ENCODE measurements at regions not wholly inside any gene's neighbourhood (a gene's known extent, or its start where the extent isn't known, plus 50 kb on each side); places are given as distances from the start of the nearest gene placed in this dataset.

DNA sequence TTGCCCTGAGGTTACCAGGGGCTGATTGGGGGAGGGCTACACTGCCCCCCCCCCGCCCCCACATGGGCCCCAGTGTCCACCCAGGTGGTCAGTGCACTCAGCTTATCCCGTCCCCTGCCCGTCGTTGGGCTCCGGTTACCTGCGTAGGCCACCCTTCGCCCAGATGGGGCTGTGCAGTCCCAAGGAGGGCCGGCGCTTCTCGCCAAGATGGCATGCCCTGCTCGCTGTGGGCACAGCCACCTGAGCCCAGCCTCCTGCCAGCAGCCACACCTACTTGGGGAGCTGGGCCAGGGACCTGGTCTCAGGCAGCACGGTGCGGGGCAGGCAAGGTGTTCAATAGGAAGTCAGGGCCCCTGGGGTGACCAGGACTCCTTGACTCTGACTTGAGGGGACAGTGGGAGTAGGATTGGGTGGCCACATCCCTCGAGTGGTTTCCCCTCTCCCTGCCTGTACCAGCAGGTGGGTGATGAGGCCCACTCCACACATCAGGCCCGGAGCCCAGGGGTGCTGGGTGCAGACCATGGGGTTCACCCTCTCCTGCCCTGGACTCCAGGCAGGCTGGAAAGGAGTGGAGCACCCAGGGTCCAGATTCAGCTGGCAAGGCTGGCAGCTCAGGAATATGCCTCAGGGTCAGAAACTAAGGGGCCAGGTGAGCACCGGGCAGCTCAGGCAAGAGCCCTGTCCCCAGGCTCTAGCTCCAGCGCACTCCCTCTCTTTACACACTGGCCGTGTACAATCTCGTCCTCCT, 170.3 kb downstream of the GLI2 start:
- intact Hi-C loops (cut with micrococcal nuclease) = no loop called here
- no peak for DNase-seq
- ATAC-seq = no peak

DNA sequence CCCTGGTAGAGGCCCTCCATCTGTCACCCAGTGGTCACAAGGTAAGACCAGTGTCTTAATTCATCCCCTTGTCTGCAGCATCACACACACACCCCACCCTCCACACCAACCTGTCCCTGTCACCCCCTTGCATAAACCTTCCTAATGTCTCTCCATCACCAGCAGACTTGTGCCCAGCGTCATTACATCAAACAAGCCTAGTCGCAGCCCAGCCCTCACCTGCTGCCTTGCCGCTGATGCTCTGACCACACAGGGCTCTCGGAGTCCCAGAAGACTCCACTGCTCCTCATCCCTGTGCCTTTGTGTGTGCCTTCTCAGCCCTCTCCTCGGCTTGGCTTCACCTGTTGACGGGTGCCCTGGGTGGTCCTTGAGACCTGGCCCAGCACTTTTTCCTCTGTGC, 171.2 kb downstream of the GLI2 start:
- DNase-seq = no peak
- ATAC-seq = no peak
- intact Hi-C loops (cut with micrococcal nuclease) = no loop called here

DNA sequence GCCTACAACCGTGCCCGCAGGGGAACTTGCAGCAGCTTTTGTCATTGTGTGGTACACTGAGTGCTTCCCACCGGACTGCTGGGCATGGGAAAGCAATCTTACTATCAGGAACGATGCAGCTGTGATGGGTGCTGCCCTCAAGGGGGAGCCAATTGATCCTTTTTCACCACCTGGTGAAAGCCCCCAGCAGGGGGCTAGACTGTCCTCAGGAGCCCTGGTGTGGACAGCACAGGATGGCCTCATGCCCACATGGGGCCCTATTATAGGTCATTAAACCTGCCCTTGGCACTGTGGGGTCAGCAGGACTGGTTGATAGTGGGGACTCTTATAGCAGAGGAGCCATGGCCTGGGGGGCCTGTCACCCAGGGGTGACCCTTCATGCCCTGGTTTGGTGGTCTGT, 172.2 kb downstream of the GLI2 start:
- DNase-seq (no peak), ATAC-seq (no peak)
- intact Hi-C loops (cut with micrococcal nuclease) = no loop called here

DNA sequence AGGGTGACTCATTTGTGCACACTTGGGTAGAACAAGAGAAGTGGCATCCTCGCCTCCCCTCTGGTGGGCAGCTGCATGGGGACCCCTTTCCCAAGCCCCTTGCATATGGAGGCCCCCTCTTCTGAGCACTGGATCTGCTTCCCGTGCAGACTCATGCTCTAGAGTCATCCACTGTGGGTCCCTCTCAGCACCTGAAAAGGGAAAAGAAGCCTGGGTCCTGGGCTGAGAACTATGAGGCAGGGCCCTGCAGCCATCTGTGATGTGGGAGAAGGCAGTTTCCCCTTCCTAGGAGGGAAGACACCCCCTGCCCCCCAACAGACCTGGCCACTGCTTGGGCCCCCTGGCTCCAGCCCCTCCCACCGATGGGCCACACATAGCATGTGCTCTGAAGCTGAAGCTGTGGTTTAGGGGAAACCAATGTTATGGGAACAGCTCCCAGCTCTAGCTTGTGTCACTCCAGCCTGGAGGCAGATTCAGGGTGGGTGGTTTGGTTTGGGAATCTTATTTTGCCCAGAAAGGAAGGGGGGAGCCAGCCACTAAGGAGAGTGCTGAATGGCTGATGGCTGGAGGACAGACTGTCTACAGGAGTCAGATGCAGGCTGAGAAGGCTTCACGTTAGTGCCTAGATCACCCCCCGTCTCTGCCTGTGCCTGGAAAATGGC, 172.8 kb downstream of the GLI2 start:
- DNase-seq (no peak), ATAC-seq (no peak)
- intact Hi-C loops (cut with micrococcal nuclease) = no loop called here

DNA sequence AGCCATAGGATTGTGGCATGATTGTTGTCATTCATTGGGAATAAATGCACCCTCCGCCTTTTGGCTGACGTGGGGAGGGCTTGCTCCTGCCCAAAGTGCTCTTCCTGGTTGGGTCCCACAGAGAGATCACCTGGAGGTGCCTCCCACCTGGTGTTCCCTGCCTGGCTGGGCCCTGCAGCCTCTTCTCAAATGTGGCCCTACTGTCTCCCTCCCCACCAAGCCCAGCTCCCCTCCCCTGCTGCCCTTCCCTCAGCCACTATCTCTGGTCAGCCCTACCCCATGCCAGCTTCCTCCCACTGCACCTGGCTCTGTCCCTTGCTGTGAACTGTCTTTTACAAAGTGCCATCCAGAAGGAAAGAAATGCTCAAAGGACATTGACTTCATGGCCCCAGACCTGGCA, 173.4 kb downstream of the GLI2 start:
- ATAC-seq (no peak), DNase-seq (no peak)
- intact Hi-C loops (cut with micrococcal nuclease) = no loop called here

DNA sequence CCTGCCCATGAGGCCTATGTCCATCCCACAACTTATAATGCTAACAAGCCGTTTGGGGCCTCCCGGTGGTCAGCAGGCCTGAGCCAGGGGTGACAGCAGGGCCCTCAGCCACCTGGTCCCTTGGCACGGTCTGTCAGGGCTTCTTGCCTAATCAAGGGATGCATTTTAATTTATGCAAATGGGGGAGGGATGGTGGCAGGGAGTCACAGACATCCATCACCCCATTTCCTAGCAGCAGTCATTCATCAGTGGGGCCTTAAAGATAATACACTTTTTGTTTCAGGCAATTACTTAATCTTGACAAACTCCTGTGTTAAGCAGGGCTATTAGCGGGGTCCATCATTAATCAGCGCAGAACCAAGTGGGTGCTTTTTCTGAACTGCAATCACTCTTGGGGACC, 174.5 kb downstream of the GLI2 start:
- no peak for DNase-seq
- intact Hi-C loops (cut with micrococcal nuclease) = no loop called here

DNA sequence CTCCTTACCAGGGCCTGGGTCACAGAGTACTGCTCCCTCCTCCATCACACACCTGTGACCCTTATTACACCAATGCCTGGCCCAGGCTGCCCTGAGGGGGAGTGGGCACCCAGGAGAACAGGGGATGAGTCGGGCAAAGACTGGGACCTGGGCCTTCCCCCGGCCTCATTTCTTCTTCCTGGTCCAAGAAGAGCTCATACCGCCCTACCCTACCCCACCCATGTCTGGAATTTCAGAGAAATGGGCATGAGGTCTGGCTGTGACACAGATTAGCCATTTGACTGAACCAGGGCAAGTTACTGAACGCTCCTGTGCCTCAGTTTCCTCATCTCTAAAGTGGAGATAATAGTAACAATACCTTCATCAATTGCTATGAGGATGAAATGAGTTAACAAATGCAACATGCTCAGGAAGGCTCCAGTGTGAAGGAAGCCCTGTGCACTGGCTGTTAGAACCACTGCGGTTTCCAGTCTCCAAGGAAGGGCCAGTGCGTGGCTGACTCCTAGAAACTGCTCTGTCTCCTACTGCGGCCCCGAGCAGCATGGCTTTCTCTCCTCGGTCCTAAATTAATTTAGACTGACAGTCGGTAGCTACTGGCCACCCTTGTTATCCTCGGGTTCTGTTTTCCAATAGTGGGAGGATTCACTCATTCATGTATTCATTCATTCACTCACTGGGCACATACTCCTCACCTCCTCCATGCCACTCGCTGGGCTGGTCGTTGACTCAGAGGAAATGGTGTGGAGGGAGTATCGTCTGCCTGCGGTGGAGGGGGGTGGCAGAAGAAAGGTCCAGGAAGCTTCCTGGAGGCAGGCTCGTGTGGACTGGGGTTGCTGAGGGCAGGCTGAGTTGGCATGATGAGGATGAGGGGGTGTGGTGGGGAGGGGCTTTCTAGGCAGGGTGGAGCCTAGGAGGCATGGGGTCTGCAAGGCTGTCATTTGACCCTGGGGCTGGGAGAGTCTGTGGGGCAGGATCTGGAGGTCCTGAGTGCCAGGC, 175.6 kb downstream of the GLI2 start:
- DNase-seq = no peak
- intact Hi-C loops (cut with micrococcal nuclease) = no loop called here
- no peak for ATAC-seq

More for the DNA sequence above, 174.5 kb downstream of the GLI2 start:
- ATAC-seq = no peak

DNA sequence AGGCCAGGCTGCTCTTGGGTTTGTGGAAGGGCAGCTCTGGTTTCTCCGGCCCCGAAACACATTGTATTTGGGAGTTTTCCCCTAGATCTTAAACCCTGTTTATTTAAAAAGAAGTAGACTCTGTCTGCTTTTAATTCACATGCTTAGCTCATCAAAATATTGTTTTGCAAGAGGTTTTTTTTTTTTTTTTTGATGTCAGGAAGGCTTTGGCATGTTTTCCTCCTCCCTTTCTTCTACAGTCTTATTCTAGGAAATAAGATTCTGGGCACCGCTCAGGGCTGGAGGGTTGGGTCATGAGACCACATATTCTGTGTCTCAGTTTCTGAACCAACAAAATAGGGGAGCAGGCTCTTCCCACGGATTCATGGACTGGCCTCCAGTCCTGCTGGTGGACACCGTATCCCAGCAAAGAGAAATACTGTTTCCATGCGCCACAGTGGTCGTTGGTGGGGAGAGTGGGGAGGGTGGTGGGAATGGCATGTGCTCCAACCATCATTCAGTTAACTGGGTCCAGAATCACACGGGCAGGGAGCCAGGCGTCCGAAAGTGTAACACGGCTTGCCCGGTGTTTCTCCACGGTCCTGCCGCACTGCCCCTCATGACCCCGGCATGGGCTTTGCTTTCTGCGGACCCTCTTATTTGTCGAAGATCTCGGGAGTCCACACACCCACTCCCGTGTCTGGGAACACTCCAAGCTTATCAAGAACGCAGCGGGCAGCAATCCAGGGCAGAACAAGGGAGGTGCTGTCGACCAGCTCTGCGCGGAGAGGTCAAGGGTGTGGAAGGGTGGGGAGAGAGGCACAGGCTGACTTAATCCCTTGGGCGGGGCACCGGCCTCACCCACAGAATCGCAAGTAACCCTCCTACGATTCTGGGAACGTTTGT, 176.7 kb downstream of the GLI2 start:
- ATAC-seq (peak; percentile 51), DNase-seq (peak; percentile 81)
- intact Hi-C loops (cut with micrococcal nuclease) = no loop called here

DNA sequence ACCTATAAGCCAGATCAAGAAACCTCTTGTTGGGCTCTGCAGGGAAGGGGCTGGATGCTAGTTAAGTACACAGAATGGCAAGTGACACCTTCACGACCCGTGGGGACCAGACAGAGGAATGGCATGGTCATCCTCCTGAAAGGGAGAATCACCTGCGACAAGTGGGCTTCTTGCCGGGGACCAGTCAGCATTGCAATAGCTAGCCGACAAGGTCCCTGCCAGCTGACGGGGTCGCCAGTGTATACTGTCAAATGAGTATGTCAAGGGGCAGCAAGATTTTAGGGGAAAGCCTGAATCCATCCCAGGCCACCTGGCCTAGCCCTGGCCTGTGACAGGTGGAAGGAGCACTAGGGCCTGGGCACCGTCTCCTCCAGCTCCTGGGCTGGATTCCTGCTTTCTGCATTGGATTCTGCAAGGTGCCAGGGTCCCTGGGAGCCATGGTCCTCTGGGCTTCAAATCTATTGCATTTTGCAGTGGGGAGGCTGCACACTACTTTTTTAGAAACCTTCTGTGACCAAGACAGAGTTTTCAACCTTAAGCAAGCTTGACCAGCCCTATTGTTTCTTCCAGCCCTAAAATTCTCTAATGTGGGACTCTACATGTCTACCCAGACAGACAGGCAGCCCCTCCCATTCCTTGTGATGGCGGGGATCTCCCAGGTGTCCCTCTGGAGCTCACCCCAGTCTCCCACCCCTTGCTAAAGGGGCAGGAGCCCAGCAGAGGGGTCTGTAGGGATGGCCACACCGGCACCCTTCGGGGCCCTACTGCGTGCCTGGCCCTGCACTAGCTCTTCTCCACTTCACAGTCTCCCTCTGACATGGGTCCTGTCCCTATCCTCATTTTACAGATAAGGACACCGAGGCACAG, 178.5 kb downstream of the GLI2 start:
- intact Hi-C loops (cut with micrococcal nuclease) = no loop called here
- no peak for ATAC-seq
- DNase-seq = no peak

DNA sequence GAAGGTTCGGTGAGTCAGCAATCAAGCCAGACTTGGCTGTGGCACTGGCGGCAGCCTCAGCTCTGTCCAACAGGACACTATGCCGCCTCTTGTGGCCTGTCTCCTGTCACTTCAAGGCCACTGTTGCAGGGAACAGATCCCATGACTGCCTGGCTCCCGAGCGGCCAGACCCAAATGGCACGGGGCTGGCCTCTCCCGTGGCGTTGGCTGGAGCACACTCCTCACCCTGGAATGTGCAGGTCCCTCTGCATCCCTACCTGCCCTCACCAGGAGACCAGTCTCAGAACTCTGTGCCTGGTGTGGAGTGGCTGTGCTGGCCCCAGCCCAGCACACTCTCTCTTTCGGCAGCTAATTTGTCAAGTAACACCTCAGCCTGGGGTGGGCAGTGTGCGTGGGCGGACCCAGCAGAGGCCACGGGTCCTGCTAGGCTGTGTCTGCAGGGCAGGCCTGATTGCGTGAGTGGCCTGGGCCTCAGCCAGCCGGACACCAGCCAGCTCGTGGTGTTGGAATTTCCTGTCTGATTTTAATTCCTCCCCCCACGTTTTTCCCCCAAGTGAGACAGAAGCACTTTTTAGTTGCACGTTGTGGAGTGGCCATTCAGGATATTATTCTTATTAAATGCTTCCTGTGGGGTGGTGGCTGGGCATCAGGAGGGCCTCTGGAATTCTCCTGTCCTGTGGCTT, 179.3 kb downstream of the GLI2 start:
- DNase-seq = peak; percentile 91
- intact Hi-C loops (cut with micrococcal nuclease) = no loop called here
- ATAC-seq = peak; percentile 89

DNA sequence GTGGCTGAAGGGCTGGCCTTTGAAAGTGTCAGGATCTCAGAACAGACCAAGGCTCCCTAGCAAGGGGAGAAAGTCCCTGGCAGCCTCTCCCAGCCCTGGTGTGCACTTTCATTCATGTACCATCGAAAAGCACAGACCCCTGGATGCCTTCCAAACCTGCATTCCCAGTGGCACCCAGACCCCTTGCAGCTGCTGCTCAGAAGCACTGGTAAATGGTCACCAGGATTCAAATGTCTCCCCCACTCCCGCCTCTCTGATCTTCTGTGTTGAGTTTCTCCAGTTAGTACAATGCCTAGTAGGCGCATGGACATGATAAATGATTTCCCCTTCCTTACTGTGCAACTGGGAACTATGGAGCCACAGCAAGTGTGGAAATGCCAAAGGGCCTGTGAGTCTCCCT, 180.0 kb downstream of the GLI2 start:
- intact Hi-C loops (cut with micrococcal nuclease) = no loop called here

DNA sequence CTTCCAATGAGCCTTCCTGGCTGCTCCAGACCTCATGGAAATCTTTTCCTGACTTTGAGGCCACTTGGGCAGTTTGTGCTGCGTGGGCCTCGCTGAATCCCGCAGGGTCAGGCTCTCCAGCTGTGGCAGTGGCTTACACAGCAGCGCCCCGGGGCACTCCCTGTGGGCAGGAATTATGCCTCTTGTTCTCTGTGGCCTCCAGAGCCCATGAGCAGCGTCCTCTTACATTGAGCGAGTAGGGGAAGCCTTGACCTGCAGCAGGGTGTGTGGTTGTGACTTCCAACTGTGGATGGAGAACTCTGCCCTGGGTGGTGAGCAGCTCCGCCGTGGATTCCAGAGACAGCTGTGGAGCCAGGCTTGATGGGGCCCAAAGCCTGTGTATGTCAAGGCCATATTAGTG, 180.8 kb downstream of the GLI2 start:
- ATAC-seq (no peak), DNase-seq (no peak)
- intact Hi-C loops (cut with micrococcal nuclease) = no loop called here

More for the DNA sequence above, 180.0 kb downstream of the GLI2 start:
- DNase-seq (no peak), ATAC-seq (no peak)

DNA sequence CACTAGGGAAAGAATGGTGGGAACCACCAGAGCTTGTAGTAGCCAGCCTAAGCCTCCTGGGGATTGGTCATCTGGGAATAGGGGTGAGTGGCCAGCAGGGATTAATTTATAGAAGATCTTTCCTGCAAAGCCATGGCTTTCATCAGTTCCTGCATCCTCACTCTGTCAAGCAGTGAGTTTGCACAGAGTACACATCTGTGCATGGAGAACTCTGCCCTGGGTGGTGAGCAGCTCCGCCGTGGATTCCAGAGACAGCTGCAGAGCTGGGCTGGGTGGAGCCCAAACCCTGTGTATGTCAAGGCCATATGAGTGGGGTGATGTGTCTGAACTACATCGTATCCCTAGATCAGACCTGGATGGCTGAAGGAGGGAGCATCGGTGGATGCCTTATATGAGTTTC, 182.2 kb downstream of the GLI2 start:
- intact Hi-C loops (cut with micrococcal nuclease) = no loop called here
- ATAC-seq = no peak
- DNase-seq = no peak

DNA sequence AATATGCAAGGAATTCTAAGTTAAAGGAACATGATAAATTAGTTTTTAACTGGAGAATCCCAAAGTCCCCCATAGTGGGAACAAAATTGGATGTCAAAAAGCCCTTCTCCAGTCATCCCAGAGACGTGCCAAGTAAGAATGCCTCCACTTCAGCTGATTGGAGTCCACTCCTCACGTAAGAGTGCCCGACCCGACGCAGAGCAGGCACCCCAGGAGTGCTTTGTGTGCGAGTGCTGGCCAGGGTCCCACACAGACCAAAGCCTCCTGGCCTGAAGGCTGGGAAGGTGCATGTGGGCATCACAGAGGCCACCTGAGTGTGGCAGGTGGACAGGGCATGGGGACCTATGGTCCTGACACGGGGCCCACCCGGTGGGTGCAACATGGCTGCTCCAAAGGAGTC, 183.5 kb downstream of the GLI2 start:
- no peak for DNase-seq
- intact Hi-C loops (cut with micrococcal nuclease) = no loop called here
- no peak for ATAC-seq

DNA sequence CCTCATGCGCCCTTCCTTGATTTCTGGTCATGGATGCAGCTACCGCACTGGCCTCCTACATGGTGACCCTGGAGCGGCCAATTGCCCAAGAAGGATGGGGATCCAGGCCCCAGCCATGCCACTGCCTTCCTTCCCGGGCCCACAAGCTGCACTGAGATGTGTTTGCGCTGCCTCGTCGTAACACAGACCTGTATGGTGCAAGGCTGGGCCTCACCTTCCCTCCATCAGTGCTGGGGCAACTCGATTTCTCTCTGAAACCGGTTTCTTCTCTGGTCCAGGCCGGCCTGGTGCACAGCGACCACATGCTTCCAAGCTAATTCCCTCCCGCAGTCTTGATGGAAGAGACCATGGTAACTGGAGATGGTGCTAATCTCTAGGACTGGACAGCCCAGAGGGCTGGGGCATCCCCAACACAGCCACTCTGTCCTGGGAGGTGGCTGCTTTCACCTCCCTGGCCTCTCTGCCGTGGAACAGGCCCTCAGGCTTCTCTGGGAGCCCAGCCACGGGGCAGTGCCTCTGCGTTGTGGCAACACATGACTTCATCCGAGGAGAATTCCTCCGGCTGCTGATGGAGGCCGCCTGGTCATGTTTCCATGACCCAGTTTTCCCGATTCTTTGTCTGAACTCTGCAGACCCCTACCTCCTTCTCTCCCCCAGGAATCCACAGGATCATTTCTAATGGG, 184.2 kb downstream of the GLI2 start:
- peak; percentile 61 for DNase-seq
- intact Hi-C loops (cut with micrococcal nuclease) = no loop called here

DNA sequence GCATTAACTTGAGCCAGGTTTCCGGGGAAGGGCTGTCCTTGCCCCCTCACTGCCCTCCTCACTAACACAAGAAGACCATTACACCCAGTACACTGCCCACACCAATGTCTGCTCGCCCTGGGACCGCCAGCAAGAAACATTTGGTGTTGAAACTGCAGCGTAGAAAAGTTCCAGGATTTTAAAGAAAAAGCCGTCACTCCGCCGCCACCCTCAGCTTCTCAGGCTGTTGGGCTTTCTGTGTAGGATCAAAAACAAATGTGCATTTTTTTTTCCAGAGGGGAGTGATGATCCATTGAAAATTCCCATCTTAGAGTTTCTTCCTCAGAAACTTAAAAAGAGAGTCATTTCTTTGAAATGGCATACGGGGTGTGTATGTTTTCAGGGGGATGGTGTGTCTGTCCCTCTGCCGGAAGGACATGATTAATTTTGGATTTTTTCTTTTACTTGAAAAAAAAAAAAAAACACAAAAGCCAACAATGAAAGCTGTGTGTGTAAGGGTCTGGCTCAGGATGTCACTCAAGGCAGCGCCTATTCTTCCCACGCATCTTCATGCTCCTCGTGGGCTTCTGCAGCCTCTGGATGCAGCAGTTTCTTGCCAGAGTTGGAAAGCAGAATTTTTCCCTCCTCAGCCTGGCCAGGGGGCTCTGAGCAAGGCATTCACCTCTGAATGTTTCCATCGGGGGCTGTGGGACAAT, 184.9 kb downstream of the GLI2 start:
- intact Hi-C loops (cut with micrococcal nuclease) = no loop called here
- ATAC-seq = peak; percentile 23
- DNase-seq = no peak

More for the DNA sequence above, 184.2 kb downstream of the GLI2 start:
- ATAC-seq = peak; percentile 76
